OCI-LY7 (cell line): ENCODE measurements at regions not wholly inside any gene's neighbourhood (a gene's known extent, or its start where the extent isn't known, plus 50 kb on each side); places are given as distances from the start of the nearest gene placed in this dataset.

ENCODE experiments used
- BruUV-seq: library from RNA; stranded (reverse); fragments of 400-500 nt; replicated peaks from 2 replicates; lab custom pipeline; 2021; lab: Mats Ljungman, UMichigan
- CTCF ChIA-PET: fragments of 300-600 bp; sonication (Branson Sonifier 250); formaldehyde crosslinking; loops from one replicate; lab custom pipeline; 2022; ENCODE audit warnings: antibody characterized with exemption; ENCODE audit not compliant: unreplicated experiment; lab: Charles Lee
- POLR2A ChIA-PET: fragments of 300-600 bp; sonication (Branson Sonifier 250); formaldehyde crosslinking; loops from one replicate; lab custom pipeline; 2022; ENCODE audit warnings: antibody characterized with exemption; lab: Charles Lee
- DNase-seq: peaks from one replicate; pipeline ENCODE4 v3.0.0-alpha.2; 2015; ENCODE audit warnings: low spot score
- H2AFZ ChIP-seq: fragments of 200-600 bp; sonication (generic), shearing (Covaris generic); 2 replicates; pipeline ENCODE4 v1.6.1; 2014; ENCODE audit warnings: mild to moderate bottlenecking, antibody characterized with exemption, low read length, moderate library complexity
- H3K27ac ChIP-seq: fragments of 200-600 bp; sonication (generic); 2 replicates; pipeline ENCODE4 v1.5.1; 2014; ENCODE audit warnings: mixed run types, low read depth, mild to moderate bottlenecking, moderate library complexity, low read length, inconsistent platforms; ENCODE audit not compliant: poor library complexity, severe bottlenecking
- H3K36me3 ChIP-seq: fragments of 200-600 bp; sonication (generic); 2 replicates; pipeline ENCODE4 v1.6.1; 2014; ENCODE audit warnings: mild to moderate bottlenecking, antibody characterized with exemption, low read length, moderate library complexity, mixed read lengths; ENCODE audit not compliant: insufficient read depth
- H3K4me1 ChIP-seq: fragments of 200-600 bp; sonication (generic); 2 replicates; pipeline ENCODE4 v1.5.1; 2014; ENCODE audit warnings: mild to moderate bottlenecking, low read length; ENCODE audit not compliant: insufficient read depth, poor library complexity, severe bottlenecking
- H3K4me2 ChIP-seq: fragments of 200-600 bp; sonication (generic); 2 replicates; pipeline ENCODE4 v1.6.1; 2014; ENCODE audit warnings: mild to moderate bottlenecking, low read length
- H3K4me3 ChIP-seq: fragments of 200-600 bp; sonication (generic); 2 replicates; pipeline ENCODE4 v1.5.1; 2014; ENCODE audit warnings: mild to moderate bottlenecking, low read depth, low read length; ENCODE audit not compliant: poor library complexity, severe bottlenecking
- H3K79me2 ChIP-seq: fragments of 200-600 bp; sonication (generic); 2 replicates; pipeline ENCODE4 v1.6.1; 2016; ENCODE audit warnings: low read depth, mild to moderate bottlenecking, low read length, moderate library complexity, mixed read lengths; ENCODE audit not compliant: insufficient read depth
- H3K9me2 ChIP-seq: fragments of 200-600 bp; sonication (generic); 2 replicates; pipeline ENCODE4 v1.6.1; 2016; ENCODE audit warnings: mild to moderate bottlenecking, low read length, mixed read lengths; ENCODE audit not compliant: insufficient read depth
- H3K9me3 ChIP-seq: fragments of 200-600 bp; sonication (generic); 2 replicates; pipeline ENCODE4 v1.6.1; 2014; ENCODE audit warnings: mild to moderate bottlenecking, mixed run types, low read length, mixed read lengths
- H4K20me1 ChIP-seq: fragments of 200-600 bp; sonication (generic); 2 replicates; pipeline ENCODE4 v1.6.1; 2014; ENCODE audit warnings: mild to moderate bottlenecking, antibody characterized with exemption, low read length, moderate library complexity, mixed read lengths; ENCODE audit not compliant: insufficient read depth
- EZH2phosphoT487 ChIP-seq: fragments of 200-600 bp; sonication (generic); IDR thresholded peaks from 2 replicates; pipeline ENCODE4 v1.6.1; 2018; ENCODE audit warnings: low read depth, borderline replicate concordance, mild to moderate bottlenecking, mixed run types, antibody characterized with exemption, low read length, moderate library complexity, mixed read lengths
- intact Hi-C: fragments of 100-400 bp; cut with micrococcal nuclease; formaldehyde crosslinking; loops from one replicate; pipeline ENCODE4 v1.10.0; 2022; ENCODE audit not compliant: unreplicated experiment
- TF ChIP-seq, protein P1 (sequence below): fragments of 200-600 bp; sonication (generic); conservative IDR thresholded peaks from 2 replicates; pipeline ENCODE4 v1.5.1; 2014; ENCODE audit warnings: mild to moderate bottlenecking, antibody characterized with exemption, low read length, moderate library complexity, mixed read lengths

DNA sequence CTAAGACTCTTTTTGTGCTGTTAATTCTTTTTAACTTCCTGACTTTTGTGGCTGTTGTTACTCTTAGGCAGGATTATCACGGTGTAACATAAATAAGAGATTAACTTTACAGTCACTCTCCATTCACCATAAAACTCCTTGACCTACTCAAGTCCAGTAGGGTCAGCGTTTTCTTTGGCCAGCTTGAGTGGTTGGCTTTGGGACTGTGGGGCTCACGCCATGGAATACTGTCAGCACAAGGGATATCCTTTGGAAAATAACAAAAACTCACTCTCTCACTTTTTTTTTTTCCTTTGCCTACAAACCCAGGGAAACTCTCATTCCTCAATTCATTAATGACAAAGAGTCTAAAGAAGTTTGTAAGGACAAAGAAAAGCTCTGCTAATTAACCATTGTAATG is 89.4 kb upstream of the TLL1 start:
- no peak for DNase-seq
- Histone ChIP-seq H3K9me2 (no peaks in the 10 kb centered on the region), H2AFZ (no peak overlapping the region), H3K4me2 (no peak overlapping the region), H4K20me1 (no peaks in the 10 kb centered on the region), H3K27ac (no peak overlapping the region), H3K4me1 (no peaks in the 10 kb centered on the region), H3K9me3 (no peaks in the 10 kb centered on the region), H3K4me3 (no peak overlapping the region), H3K79me2 (no peaks in the 10 kb centered on the region), H3K36me3 (no peaks in the 10 kb centered on the region)
- ChIA-PET CTCF (no interaction called here), POLR2A (interaction anchor here (0.6 kb wide), 1 partner anchor 519 kb away, joined by 4 read pairs; no protein-coding TSS in a partner anchor)
- no TSS peak for BruUV-seq
- intact Hi-C loops, result no loop called here
- TF ChIP-seq, protein P1, sequence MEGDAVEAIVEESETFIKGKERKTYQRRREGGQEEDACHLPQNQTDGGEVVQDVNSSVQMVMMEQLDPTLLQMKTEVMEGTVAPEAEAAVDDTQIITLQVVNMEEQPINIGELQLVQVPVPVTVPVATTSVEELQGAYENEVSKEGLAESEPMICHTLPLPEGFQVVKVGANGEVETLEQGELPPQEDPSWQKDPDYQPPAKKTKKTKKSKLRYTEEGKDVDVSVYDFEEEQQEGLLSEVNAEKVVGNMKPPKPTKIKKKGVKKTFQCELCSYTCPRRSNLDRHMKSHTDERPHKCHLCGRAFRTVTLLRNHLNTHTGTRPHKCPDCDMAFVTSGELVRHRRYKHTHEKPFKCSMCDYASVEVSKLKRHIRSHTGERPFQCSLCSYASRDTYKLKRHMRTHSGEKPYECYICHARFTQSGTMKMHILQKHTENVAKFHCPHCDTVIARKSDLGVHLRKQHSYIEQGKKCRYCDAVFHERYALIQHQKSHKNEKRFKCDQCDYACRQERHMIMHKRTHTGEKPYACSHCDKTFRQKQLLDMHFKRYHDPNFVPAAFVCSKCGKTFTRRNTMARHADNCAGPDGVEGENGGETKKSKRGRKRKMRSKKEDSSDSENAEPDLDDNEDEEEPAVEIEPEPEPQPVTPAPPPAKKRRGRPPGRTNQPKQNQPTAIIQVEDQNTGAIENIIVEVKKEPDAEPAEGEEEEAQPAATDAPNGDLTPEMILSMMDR, result no peak
- no peak for TF ChIP-seq EZH2phosphoT487

DNA sequence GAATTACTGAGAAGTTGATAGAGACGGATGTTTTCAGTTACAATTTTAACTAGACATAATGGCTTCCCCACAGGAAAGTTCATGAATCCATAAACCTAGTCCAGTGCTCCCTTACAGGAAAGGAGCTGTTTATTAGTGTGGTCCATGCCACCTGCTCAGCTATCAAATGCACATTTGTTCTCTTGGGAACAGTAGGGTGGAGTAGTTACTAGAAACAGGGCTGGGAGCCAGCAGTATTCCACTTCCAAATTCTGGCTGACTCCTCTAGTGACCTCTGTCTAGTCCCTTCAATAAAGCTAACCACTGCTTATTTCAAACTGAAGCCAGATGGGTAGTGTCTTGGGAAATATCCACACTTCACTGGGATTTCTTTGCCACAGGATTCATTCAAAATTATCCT is 88.4 kb upstream of the TLL1 start:
- intact Hi-C loops, result no loop called here
- no peak for TF ChIP-seq EZH2phosphoT487
- TF ChIP-seq, protein P1, result no peak
- no peak overlapping the region for H3K27ac ChIP-seq
- no peaks in the 10 kb centered on the region for H3K36me3 ChIP-seq
- H3K4me3 ChIP-seq, result no peak overlapping the region
- H3K4me1 ChIP-seq, result no peaks in the 10 kb centered on the region
- DNase-seq, result no peak
- no peaks in the 10 kb centered on the region for H3K9me3 ChIP-seq
- BruUV-seq, result no TSS peak
- H4K20me1 ChIP-seq, result no peaks in the 10 kb centered on the region
- no peak overlapping the region for H2AFZ ChIP-seq
- no peaks in the 10 kb centered on the region for H3K79me2 ChIP-seq
- H3K9me2 ChIP-seq, result no peaks in the 10 kb centered on the region
- POLR2A ChIA-PET, result no interaction called here
- CTCF ChIA-PET, result no interaction called here
- H3K4me2 ChIP-seq, result no peak overlapping the region

DNA sequence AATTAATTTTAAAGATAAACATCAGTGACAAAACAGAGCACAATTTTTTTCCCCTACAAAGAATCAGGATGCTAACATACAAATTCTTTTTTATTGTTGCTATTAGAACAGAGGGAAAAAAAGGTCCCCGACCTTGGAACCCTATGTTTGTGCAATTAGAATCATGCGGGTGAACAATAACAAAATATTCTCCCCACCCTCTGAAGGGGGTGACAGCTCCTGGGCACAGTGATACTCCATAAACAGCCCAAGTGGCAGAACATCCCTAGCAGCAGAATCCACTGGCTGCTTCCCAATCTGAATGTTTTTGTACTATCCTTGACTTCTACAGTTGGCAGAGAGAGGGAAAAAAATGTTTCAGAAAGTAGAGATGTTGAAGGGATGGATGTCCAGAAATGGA is 87.7 kb upstream of the TLL1 start:
- no peaks in the 10 kb centered on the region for H3K36me3 ChIP-seq
- H4K20me1 ChIP-seq, result no peaks in the 10 kb centered on the region
- intact Hi-C loops, result no loop called here
- TF ChIP-seq, protein P1, result no peak
- H3K9me2 ChIP-seq, result no peaks in the 10 kb centered on the region
- no peak for DNase-seq
- no peak overlapping the region for H2AFZ ChIP-seq
- H3K4me1 ChIP-seq, result no peaks in the 10 kb centered on the region
- H3K79me2 ChIP-seq, result no peaks in the 10 kb centered on the region
- H3K4me2 ChIP-seq, result no peak overlapping the region
- H3K4me3 ChIP-seq, result no peak overlapping the region
- ChIA-PET CTCF (no interaction called here), POLR2A (no interaction called here)
- no peaks in the 10 kb centered on the region for H3K9me3 ChIP-seq
- BruUV-seq, result no TSS peak
- no peak overlapping the region for H3K27ac ChIP-seq
